ENCODE measurements at regions not wholly inside any gene's neighbourhood (a gene's known extent, or its start where the extent isn't known, plus 50 kb on each side); places are given as distances from the start of the nearest gene placed in this dataset.

DNA sequence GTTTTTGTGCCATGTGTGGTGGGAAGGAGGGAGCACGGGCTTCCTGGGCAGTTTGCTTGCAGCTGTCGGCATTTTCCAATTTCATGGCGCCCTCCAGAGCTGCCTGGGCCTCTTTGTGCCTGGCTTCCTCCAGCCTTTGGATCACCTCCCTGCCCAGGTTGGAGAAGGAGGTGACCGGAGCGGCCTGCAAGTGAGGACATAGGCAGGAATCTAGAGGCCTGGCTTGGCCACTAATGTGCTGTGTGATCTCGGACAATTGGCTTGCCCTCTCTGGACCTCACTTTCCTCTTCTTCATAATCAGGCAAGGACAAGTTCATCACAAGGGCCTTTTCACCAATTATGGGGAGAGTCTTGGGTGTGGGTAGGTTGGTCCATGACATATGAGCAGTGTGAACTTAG is 245.1 kb downstream of the MATN1 start:
- Histone ChIP-seq H3K27me3 (ENCODE audit: control insufficient read depth in 1 of 2, insufficient read depth in 2 of 2, low read length in 2 of 2) (peaks cover 0 to 2% of the 10 kb centered on the region in 2 experiments; a peak in 1 of 5 replicates), H3K4me2 (ENCODE audit: low read depth, low read length) (no peak overlapping the region), H3K27ac (ENCODE audit: extremely low read length, insufficient read depth, low read length) (no peak overlapping the region), H3K36me3 (replicated peaks in 1 of 2; ENCODE audit: control insufficient read depth in 1 of 2, insufficient read depth in 2 of 2, low read length in 2 of 2) (no peaks in the 10 kb centered on the region), H3K9me3 (ENCODE audit: low read length) (no peaks in the 10 kb centered on the region), H3K4me3 (replicated peaks in 1 of 3; ENCODE audit: insufficient read depth in 1 of 3, low read depth in 2 of 3, low read length in 3 of 3) (no peak overlapping the region), H3K79me2 (ENCODE audit: insufficient read depth, low read length) (no peaks in the 10 kb centered on the region), H3K9ac (ENCODE audit: insufficient read depth, low read depth, low read length) (no peak overlapping the region), H3K4me1 (ENCODE audit: insufficient read depth, low read length) (no peaks in the 10 kb centered on the region), H2AFZ (ENCODE audit: low read length) (no peak overlapping the region), H4K20me1 (ENCODE audit: insufficient read depth, low read length) (no peaks in the 10 kb centered on the region)
- DNase-seq (ENCODE audit: low spot score) (no peak), FAIRE-seq (no peak), ATAC-seq (no peak)
- TF ChIP-seq ZNF768 (CRISPR knock-in tag; IDR thresholded peaks at IDR 0.05) (peak; percentile 83), ZNF674 (CRISPR knock-in tag; IDR thresholded peaks at IDR 0.05; ENCODE audit: low read depth) (no peak)
- intact Hi-C loops (cut with micrococcal nuclease; ENCODE audit: unreplicated experiment) (no loop called here), in situ Hi-C loops (cut with HindIII; ENCODE audit: extremely low pct_ligation_motif_present, low pct_unique_long_range_greater_than_20kb) (no loop called here)
- 33% methylated on average over 4 of the region's 6 CpGs for WGBS (ENCODE audit: low lambda C conversion rate)
- ChIA-PET POLR2A (no interaction called here), CTCF (ENCODE audit: low intra/inter-chr PET ratio, low total read pairs) (no interaction called here)
- BruUV-seq (replicated peaks), result no TSS peak

DNA sequence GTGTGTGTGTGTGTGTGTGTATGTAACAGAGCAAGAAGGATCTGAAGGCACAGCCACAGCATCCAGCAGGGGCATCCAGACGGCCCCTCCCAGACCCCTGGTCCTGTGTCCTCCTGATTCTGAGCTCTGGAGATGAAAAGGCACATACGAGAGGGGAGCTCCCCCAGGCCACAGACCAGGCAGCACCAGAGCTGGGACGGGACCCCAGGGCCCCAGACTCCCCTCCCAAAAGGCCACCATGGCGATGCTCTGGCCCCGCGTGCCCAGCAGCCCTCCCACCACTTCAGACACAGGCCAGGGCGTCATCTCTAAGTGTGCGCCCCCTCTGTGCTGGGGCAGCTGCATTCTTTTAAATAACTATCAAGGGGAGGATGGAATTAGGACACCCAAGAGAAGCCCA is 245.8 kb downstream of the MATN1 start:
- H3K9me3 ChIP-seq (ENCODE audit: low read length), result no peaks in the 10 kb centered on the region
- H3K4me1 ChIP-seq (ENCODE audit: insufficient read depth, low read length), result no peaks in the 10 kb centered on the region
- peaks cover 2 to 6% of the 10 kb centered on the region in 2 experiments; a peak in 2 of 5 replicates for H3K27me3 ChIP-seq (ENCODE audit: control insufficient read depth in 1 of 2, insufficient read depth in 2 of 2, low read length in 2 of 2)
- no peaks in the 10 kb centered on the region for H3K36me3 ChIP-seq (replicated peaks in 1 of 2; ENCODE audit: control insufficient read depth in 1 of 2, insufficient read depth in 2 of 2, low read length in 2 of 2)
- no peak overlapping the region for H3K9ac ChIP-seq (ENCODE audit: insufficient read depth, low read depth, low read length)
- DNase-seq (ENCODE audit: low spot score), result no peak
- no peak overlapping the region for H3K27ac ChIP-seq (ENCODE audit: extremely low read length, insufficient read depth, low read length)
- WGBS (ENCODE audit: low lambda C conversion rate), result 0% methylated on average over 1 of the region's 8 CpGs
- H3K4me2 ChIP-seq (ENCODE audit: low read depth, low read length), result no peak overlapping the region
- TF ChIP-seq ZNF264 (CRISPR knock-in tag; IDR thresholded peaks at IDR 0.05), result no peak
- TF ChIP-seq ZNF7 (CRISPR knock-in tag; IDR thresholded peaks at IDR 0.05), result no peak
- TF ChIP-seq ZBTB3 (CRISPR knock-in tag; IDR thresholded peaks at IDR 0.05; ENCODE audit: borderline replicate concordance, low read depth), result no peak
- no peak for TF ChIP-seq PLRG1 (conservative IDR thresholded peaks at IDR 0.05)
- TF ChIP-seq TBL1XR1 (IDR thresholded peaks at IDR 0.05; ENCODE audit: borderline replicate concordance, low read length, partially characterized antibody), result no peak
- no peak for TF ChIP-seq CBX2 (IDR thresholded peaks at IDR 0.05; ENCODE audit: low read depth, low read length)
- no peak for TF ChIP-seq CBX2 (CRISPR knock-in tag; IDR thresholded peaks at IDR 0.05; ENCODE audit: low read depth)
- no peak for TF ChIP-seq ZBTB40 (IDR thresholded peaks at IDR 0.05)
- no peak for TF ChIP-seq ZBTB40 (CRISPR knock-in tag; IDR thresholded peaks at IDR 0.05)
- TF ChIP-seq SSRP1 (CRISPR knock-in tag; IDR thresholded peaks at IDR 0.05), result no peak
- no peak for ATAC-seq
- no peak overlapping the region for H2AFZ ChIP-seq (ENCODE audit: low read length)
- ChIA-PET POLR2A (no interaction called here), CTCF (ENCODE audit: low intra/inter-chr PET ratio, low total read pairs) (no interaction called here)
- in situ Hi-C loops (cut with HindIII; ENCODE audit: extremely low pct_ligation_motif_present, low pct_unique_long_range_greater_than_20kb) (no loop called here), intact Hi-C loops (cut with micrococcal nuclease; ENCODE audit: unreplicated experiment) (no loop called here)
- H3K4me3 ChIP-seq (replicated peaks in 1 of 3; ENCODE audit: insufficient read depth in 1 of 3, low read depth in 2 of 3, low read length in 3 of 3), result no peak overlapping the region
- no peaks in the 10 kb centered on the region for H4K20me1 ChIP-seq (ENCODE audit: insufficient read depth, low read length)
- FAIRE-seq, result no peak
- no peaks in the 10 kb centered on the region for H3K79me2 ChIP-seq (ENCODE audit: insufficient read depth, low read length)
- BruUV-seq (replicated peaks), result no TSS peak
